ENCODE measurements at regions not wholly inside any gene's neighbourhood (a gene's known extent, or its start where the extent isn't known, plus 50 kb on each side); places are given as distances from the start of the nearest gene placed in this dataset.

- peaks cover 8% of the 10 kb centered on the region for H3K4me1 Mint-ChIP-seq (ENCODE audit: low read depth)
- H3K27ac Mint-ChIP-seq (ENCODE audit: unreplicated experiment), result no peak overlapping the region
- H3K4me3 Mint-ChIP-seq (ENCODE audit: unreplicated experiment), result no peak overlapping the region
- TF ChIP-seq CTCF (IDR thresholded peaks at IDR 0.05), result no peak
- no peaks in the 10 kb centered on the region for H3K9me3 Mint-ChIP-seq (ENCODE audit: low read depth)
- peaks cover 17% of the 10 kb centered on the region for H3K27me3 Mint-ChIP-seq (ENCODE audit: low read depth)
- H3K36me3 Mint-ChIP-seq (ENCODE audit: low read depth), result peaks cover 1% of the 10 kb centered on the region
- DNase-seq (ENCODE audit: low spot score), result no peak
Measured at GRCh38 chr5:174916227-174916626, 191.8 kb downstream of the MSX2 start.

- H3K4me3 Mint-ChIP-seq (ENCODE audit: unreplicated experiment), result no peak overlapping the region
Measured at GRCh38 chr5:174911118-174911517, 186.7 kb downstream of the MSX2 start.

GRCh38 chr5:174910245-174910737 lies 185.9 kb downstream of the MSX2 start:
- peak; percentile 84 for TF ChIP-seq CTCF (IDR thresholded peaks at IDR 0.05)
- H3K9me3 Mint-ChIP-seq (ENCODE audit: low read depth), result peaks cover 18% of the 10 kb centered on the region
- DNase-seq (ENCODE audit: low spot score), result no peak
- no peak overlapping the region for H3K27ac Mint-ChIP-seq (ENCODE audit: unreplicated experiment)
- H3K27me3 Mint-ChIP-seq (ENCODE audit: low read depth), result peaks cover 36% of the 10 kb centered on the region
- peaks cover 5% of the 10 kb centered on the region for H3K4me1 Mint-ChIP-seq (ENCODE audit: low read depth)
- peaks cover 8% of the 10 kb centered on the region for H3K36me3 Mint-ChIP-seq (ENCODE audit: low read depth)
- H3K4me3 Mint-ChIP-seq (ENCODE audit: unreplicated experiment), result peak overlapping the region; percentile 37

More at GRCh38 chr5:174911118-174911517, 186.7 kb downstream of the MSX2 start:
- Mint-ChIP-seq H3K27ac (ENCODE audit: unreplicated experiment) (no peak overlapping the region), H3K9me3 (ENCODE audit: low read depth) (peaks cover 9% of the 10 kb centered on the region), H3K4me1 (ENCODE audit: low read depth) (peaks cover 5% of the 10 kb centered on the region), H3K36me3 (ENCODE audit: low read depth) (peaks cover 4% of the 10 kb centered on the region), H3K27me3 (ENCODE audit: low read depth) (peaks cover 33% of the 10 kb centered on the region)
- no peak for TF ChIP-seq CTCF (IDR thresholded peaks at IDR 0.05)
- DNase-seq (ENCODE audit: low spot score), result no peak

- TF ChIP-seq CTCF (IDR thresholded peaks at IDR 0.05), result no peak
- Mint-ChIP-seq H3K36me3 (ENCODE audit: low read depth) (peaks cover 8% of the 10 kb centered on the region), H3K27me3 (ENCODE audit: low read depth) (peaks cover 21% of the 10 kb centered on the region), H3K27ac (ENCODE audit: unreplicated experiment) (no peak overlapping the region), H3K4me3 (ENCODE audit: unreplicated experiment) (no peak overlapping the region), H3K9me3 (ENCODE audit: low read depth) (peaks cover 21% of the 10 kb centered on the region), H3K4me1 (ENCODE audit: low read depth) (no peaks in the 10 kb centered on the region)
- DNase-seq (ENCODE audit: low spot score), result no peak
Measured at GRCh38 chr5:174903172-174903732, 178.9 kb downstream of the MSX2 start.

- peaks cover 13% of the 10 kb centered on the region for H3K9me3 Mint-ChIP-seq (ENCODE audit: low read depth)
- TF ChIP-seq CTCF (IDR thresholded peaks at IDR 0.05), result no peak
- DNase-seq (ENCODE audit: low spot score), result no peak
- no peaks in the 10 kb centered on the region for H3K4me1 Mint-ChIP-seq (ENCODE audit: low read depth)
- peaks cover 13% of the 10 kb centered on the region for H3K27me3 Mint-ChIP-seq (ENCODE audit: low read depth)
- H3K36me3 Mint-ChIP-seq (ENCODE audit: low read depth), result peaks cover 6% of the 10 kb centered on the region
- H3K27ac Mint-ChIP-seq (ENCODE audit: unreplicated experiment), result no peak overlapping the region
- H3K4me3 Mint-ChIP-seq (ENCODE audit: unreplicated experiment), result no peak overlapping the region
Measured at GRCh38 chr5:174901336-174901735, 177.0 kb downstream of the MSX2 start.
